Astrocyte of the spinal cord (primary cell): ENCODE measurements at regions not wholly inside any gene's neighbourhood (a gene's known extent, or its start where the extent isn't known, plus 50 kb on each side); places are given as distances from the start of the nearest gene placed in this dataset.

Experiments
- DNase-seq: peaks from one replicate; pipeline ENCODE4 v3.0.0; 2011; ENCODE audit warnings: low read depth, low spot score
- H3K4me3 ChIP-seq: 2 replicates; pipeline ENCODE4 v1.5.1; 2011; ENCODE audit warnings: low read depth, mild to moderate bottlenecking, low read length, moderate library complexity
- CTCF ChIP-seq: IDR thresholded peaks from 2 replicates; pipeline ENCODE4 v1.5.1; 2012; ENCODE audit warnings: low read depth, mild to moderate bottlenecking, low read length, inconsistent platforms
- in situ Hi-C: cut with HindIII; loops from 2 replicates; pipeline ENCODE4 v1.10.0; 2017; ENCODE audit warnings: low sequenced_read_pairs

GRCh38 chr10:84084342-84084741 is 55.0 kb upstream of the GHITM start:
- TF ChIP-seq CTCF: no peak
- in situ Hi-C loops: no loop called here
- H3K4me3 ChIP-seq: no peak overlapping the region
- no peak for DNase-seq

DNA sequence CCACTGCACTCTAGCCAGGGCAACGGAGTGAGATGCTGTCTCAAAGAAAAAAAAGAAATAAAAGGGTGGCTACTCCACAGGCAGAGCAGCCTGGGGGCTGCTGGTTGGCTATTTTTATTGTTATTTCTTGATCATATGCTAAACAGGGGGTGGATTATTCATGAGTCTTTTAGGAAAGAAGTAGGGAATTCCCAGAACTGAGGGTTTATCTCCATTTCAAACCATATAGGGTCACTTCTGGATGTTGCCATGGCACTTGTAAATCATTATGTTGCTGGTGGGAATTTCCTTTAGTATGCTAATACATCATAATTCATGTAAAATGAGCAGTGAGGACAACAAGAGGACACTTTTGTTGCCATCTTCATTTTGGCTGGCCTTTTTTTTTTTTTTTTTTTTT is 52.1 kb upstream of the GHITM start:
- TF ChIP-seq CTCF: no peak
- in situ Hi-C loops: no loop called here
- no peak for DNase-seq
- H3K4me3 ChIP-seq: no peak overlapping the region

GRCh38 chr10:84088626-84089025 is 50.7 kb upstream of the GHITM start:
- no peak overlapping the region for H3K4me3 ChIP-seq
- no peak for DNase-seq
- no peak for TF ChIP-seq CTCF
- in situ Hi-C loops: no loop called here

- no peak for DNase-seq
- in situ Hi-C loops: no loop called here
- no peak overlapping the region for H3K4me3 ChIP-seq
- TF ChIP-seq CTCF: no peak
Measured at GRCh38 chr10:84089162-84089561, 50.1 kb upstream of the GHITM start.
